IMR-90 (cell line): ENCODE measurements at regions not wholly inside any gene's neighbourhood (a gene's known extent, or its start where the extent isn't known, plus 50 kb on each side); places are given as distances from the start of the nearest gene placed in this dataset.

Source experiments
- ATAC-seq: fragments of 200-7000 bp; cut with Tn5 transposase; 2 replicates; pipeline ENCODE4 v1.9.1; 2020; ENCODE audit warnings: low read depth, mild to moderate bottlenecking, moderate library complexity
- BruUV-seq: library from RNA; stranded (reverse); fragments of 400-500 nt; replicated peaks from 2 replicates; lab custom pipeline; 2021; lab: Mats Ljungman, UMichigan
- CTCF ChIA-PET: fragments of 300-600 bp; formaldehyde crosslinking; extraction: SDS; loops from one replicate; lab custom pipeline; 2021; ENCODE audit warnings: antibody characterized with exemption; lab: Yijun Ruan, JAX
- POLR2A ChIA-PET: fragments of 300-600 bp; sonication (Branson Sonifier 250); formaldehyde crosslinking; loops from one replicate; lab custom pipeline; 2022; ENCODE audit warnings: antibody characterized with exemption; ENCODE audit not compliant: unreplicated experiment; lab: Charles Lee
- DNase-seq: peaks from one replicate; pipeline ENCODE4 v3.0.0; 2013
- H2AFZ ChIP-seq: replicated peaks from 2 replicates; pipeline ENCODE3; 2013; ENCODE audit warnings: low read length, mild to moderate bottlenecking; ENCODE audit not compliant: poor library complexity
- H2AK5ac ChIP-seq: 2 replicates; pipeline ENCODE4 v1.6.1; 2013; ENCODE audit warnings: low read depth, low read length, inconsistent platforms
- H2AK9ac ChIP-seq: replicated peaks from 2 replicates; pipeline ENCODE3; 2013; ENCODE audit warnings: mild to moderate bottlenecking, low read depth, low read length, moderate library complexity; ENCODE audit not compliant: poor library complexity
- H2BK120ac ChIP-seq: 2 replicates; pipeline ENCODE4 v1.6.1; 2013; ENCODE audit warnings: low read depth, low read length, inconsistent platforms
- H2BK15ac ChIP-seq: 3 replicates; pipeline ENCODE4 v1.6.1; 2013; ENCODE audit warnings: low read depth, low read length, inconsistent platforms
- H2BK20ac ChIP-seq: 2 replicates; pipeline ENCODE4 v1.6.1; 2013; ENCODE audit warnings: low read depth, mild to moderate bottlenecking, inconsistent platforms, low read length, moderate library complexity
- H2BK5ac ChIP-seq: 2 replicates; pipeline ENCODE4 v1.6.1; 2013; ENCODE audit warnings: mild to moderate bottlenecking, low read depth, low read length, inconsistent platforms; ENCODE audit not compliant: poor library complexity, severe bottlenecking
- H3K14ac ChIP-seq: replicated peaks from 2 replicates; pipeline ENCODE4 v1.6.1; 2013; ENCODE audit warnings: low read depth, low read length, inconsistent platforms
- H3K18ac ChIP-seq: 2 replicates; pipeline ENCODE4 v1.6.1; 2013; ENCODE audit warnings: low read depth, low read length, control low read depth
- H3K23ac ChIP-seq: 2 replicates; pipeline ENCODE4 v1.6.1; 2013; ENCODE audit warnings: low read depth, low read length, inconsistent platforms
- H3K27ac ChIP-seq: 2 replicates; pipeline ENCODE4 v1.5.1; 2013; ENCODE audit warnings: mild to moderate bottlenecking, control low read depth, low read length; ENCODE audit not compliant: insufficient read depth
- H3K27me3 ChIP-seq: 2 replicates; pipeline ENCODE4 v1.6.1; 2013; ENCODE audit warnings: low read length; ENCODE audit not compliant: control insufficient read depth, insufficient read depth
- H3K36me3 ChIP-seq: 2 replicates; pipeline ENCODE4 v1.6.1; 2013; ENCODE audit warnings: low read length, mixed read lengths; ENCODE audit not compliant: control insufficient read depth, insufficient read depth
- H3K4ac ChIP-seq: 2 replicates; pipeline ENCODE4 v1.6.1; 2013; ENCODE audit warnings: low read depth, low read length, inconsistent platforms
- H3K4me1 ChIP-seq: 2 replicates; pipeline ENCODE4 v1.6.1; 2013; ENCODE audit warnings: low read length, mixed read lengths; ENCODE audit not compliant: control insufficient read depth, insufficient read depth
- H3K4me2 ChIP-seq: 2 replicates; pipeline ENCODE4 v1.6.1; 2013; ENCODE audit warnings: low read depth, mild to moderate bottlenecking, control low read depth, low read length, moderate library complexity
- H3K4me3 ChIP-seq: 2 replicates; pipeline ENCODE4 v1.5.1; 2013; ENCODE audit warnings: low read depth, mild to moderate bottlenecking, control low read depth, low read length, moderate library complexity; ENCODE audit not compliant: insufficient read depth
- H3K56ac ChIP-seq: 2 replicates; pipeline ENCODE4 v1.6.1; 2013; ENCODE audit warnings: low read length, inconsistent platforms; ENCODE audit not compliant: insufficient read depth; ENCODE audit errors: extremely low read depth
- H3K79me1 ChIP-seq, 2 experiments: 2 replicates each; pipeline ENCODE4 v1.6.1; 2013; ENCODE audit warnings: low read length in 2 of 2, inconsistent platforms in 1 of 2, low read depth in 1 of 2
- H3K9ac ChIP-seq: 2 replicates; pipeline ENCODE4 v1.6.1; 2013; ENCODE audit warnings: low read depth, low read length, control low read depth
- H3K9me1 ChIP-seq: 2 replicates; pipeline ENCODE4 v1.6.1; 2013; ENCODE audit warnings: low read length, inconsistent platforms; ENCODE audit not compliant: insufficient read depth
- H3K9me3 ChIP-seq: 2 replicates; pipeline ENCODE4 v1.6.1; 2013; ENCODE audit warnings: low read length; ENCODE audit not compliant: control insufficient read depth, insufficient read depth
- H4K20me1 ChIP-seq: 2 replicates; pipeline ENCODE4 v1.6.1; 2013; ENCODE audit warnings: low read length, inconsistent platforms; ENCODE audit not compliant: insufficient read depth
- H4K5ac ChIP-seq: 2 replicates; pipeline ENCODE4 v1.6.1; 2013; ENCODE audit warnings: mild to moderate bottlenecking, low read depth, low read length, control low read depth
- H4K8ac ChIP-seq, 2 experiments: 2 replicates each; pipeline ENCODE4 v1.6.1; 2013; ENCODE audit warnings: low read depth in 2 of 2, low read length in 2 of 2, control low read depth in 1 of 2, inconsistent platforms in 1 of 2
- H4K91ac ChIP-seq: 2 replicates; pipeline ENCODE4 v1.6.1; 2013; ENCODE audit warnings: low read depth, low read length, inconsistent platforms; ENCODE audit not compliant: insufficient read depth
- BHLHE40 ChIP-seq: fragments of 150-350 bp; IDR thresholded peaks from 2 replicates; pipeline ENCODE4 v1.6.1; 2016; ENCODE audit warnings: mild to moderate bottlenecking, low read depth, low read length
- CHD1 ChIP-seq: IDR thresholded peaks from 2 replicates; pipeline ENCODE4 v1.6.1; 2012; ENCODE audit warnings: low read depth, low read length, improper control_type of control experiment
- CTCF ChIP-seq: conservative IDR thresholded peaks from 2 replicates; pipeline ENCODE4 v1.5.1; 2012; ENCODE audit warnings: mild to moderate bottlenecking, low read depth, low read length, improper control_type of control experiment
- FOS ChIP-seq: fragments of 150-350 bp; IDR thresholded peaks from 2 replicates; pipeline ENCODE4 v1.6.1; 2016; ENCODE audit warnings: low read depth, low read length
- MAFK ChIP-seq: IDR thresholded peaks from 2 replicates; pipeline ENCODE4 v1.6.1; 2012; ENCODE audit warnings: low read depth, low read length, improper control_type of control experiment
- MAZ ChIP-seq: IDR thresholded peaks from 2 replicates; pipeline ENCODE4 v1.6.1; 2012; ENCODE audit warnings: low read depth, mild to moderate bottlenecking, low read length, improper control_type of control experiment, moderate library complexity, borderline replicate concordance
- MXI1 ChIP-seq: IDR thresholded peaks from 2 replicates; pipeline ENCODE4 v1.6.1; 2012; ENCODE audit warnings: low read depth, mild to moderate bottlenecking, low read length, moderate library complexity, borderline replicate concordance
- NFE2L2 ChIP-seq: fragments of 150-350 bp; IDR thresholded peaks from 2 replicates; pipeline ENCODE4 v1.6.1; 2016; ENCODE audit warnings: low read depth, mild to moderate bottlenecking, low read length
- POLR2A ChIP-seq: IDR thresholded peaks from 2 replicates; pipeline ENCODE4 v1.6.1; 2012; ENCODE audit warnings: mild to moderate bottlenecking, low read depth, low read length
- RCOR1 ChIP-seq: IDR thresholded peaks from 2 replicates; pipeline ENCODE4 v1.6.1; 2012; ENCODE audit warnings: mild to moderate bottlenecking, low read length, improper control_type of control experiment; ENCODE audit not compliant: insufficient replicate concordance
- RFX5 ChIP-seq: IDR thresholded peaks from 2 replicates; pipeline ENCODE4 v1.8.0; 2012; ENCODE audit warnings: low read depth, mild to moderate bottlenecking, low read length, moderate library complexity
- SMC3 ChIP-seq: fragments of 150-350 bp; IDR thresholded peaks from 2 replicates; pipeline ENCODE4 v1.6.1; 2016; ENCODE audit warnings: low read depth, mild to moderate bottlenecking, antibody characterized with exemption, low read length, moderate library complexity
- USF2 ChIP-seq: fragments of 150-350 bp; IDR thresholded peaks from 2 replicates; pipeline ENCODE4 v1.6.1; 2017; ENCODE audit warnings: mild to moderate bottlenecking, antibody characterized with exemption, low read length, low read depth
- WGBS, 2 experiments: methylation state at CpG; one replicate each; pipeline versions ENCODE4 v1.1.5 to v1.1.7; 2013; ENCODE audit warnings: missing lambda C conversion rate in 2 of 2; ENCODE audit not compliant: insufficient read length in 1 of 2; ENCODE audit errors: extremely low coverage in 2 of 2; 5-methylcytosine and 5-hydroxymethylcytosine counted together
- dilution Hi-C: fragments of 300-500 bp; cut with HindIII; formaldehyde crosslinking; loops from one replicate; pipeline ENCODE4 v1.14.3; 2018; ENCODE audit warnings: low sequenced_read_pairs; ENCODE audit not compliant: unreplicated experiment
- in situ Hi-C: fragments of 300-500 bp; cut with MboI; formaldehyde crosslinking; loops from 3 replicates; pipeline ENCODE4 v1.14.3; 2019; ENCODE audit warnings: low sequenced_read_pairs, inconsistent platforms, mixed read lengths
- intact Hi-C: fragments of 100-400 bp; cut with micrococcal nuclease; formaldehyde crosslinking; loops from 2 replicates; pipeline ENCODE4 v1.10.0; 2022

GRCh38 chr7:71050492-71050891, 81.5 kb upstream of the GALNT17 start:
- Histone ChIP-seq H3K4me3 (no peak overlapping the region), H2AFZ (no peak overlapping the region), H3K4ac (no peak overlapping the region), H2BK15ac (no peak overlapping the region), H3K9ac (no peak overlapping the region), H3K9me1 (no peaks in the 10 kb centered on the region), H3K23ac (no peak overlapping the region), H4K20me1 (no peaks in the 10 kb centered on the region), H3K36me3 (no peaks in the 10 kb centered on the region), H3K9me3 (peaks cover 13% of the 10 kb centered on the region), H3K27me3 (no peaks in the 10 kb centered on the region), H3K27ac (no peak overlapping the region), H2AK9ac (no peak overlapping the region), H2BK120ac (no peak overlapping the region), H4K8ac (no peak overlapping the region), H4K5ac (no peak overlapping the region), H4K91ac (no peak overlapping the region), H3K4me2 (no peak overlapping the region), H3K56ac (no peak overlapping the region), H3K18ac (no peak overlapping the region), H2BK5ac (no peak overlapping the region), H2BK20ac (no peak overlapping the region), H2AK5ac (no peak overlapping the region), H3K4me1 (no peaks in the 10 kb centered on the region), H3K14ac (no peak overlapping the region), H3K79me1 (no peaks in the 10 kb centered on the region)
- ChIA-PET POLR2A (no interaction called here), CTCF (no interaction called here)
- dilution Hi-C loops, result no loop called here
- WGBS, 2 experiments, result no CpG with 5 or more reads among the region's 1 CpG
- BruUV-seq, result no TSS peak
- in situ Hi-C loops, result no loop called here
- TF ChIP-seq USF2, result no peak
- no peak for TF ChIP-seq CHD1
- no peak for TF ChIP-seq CTCF
- no peak for TF ChIP-seq SMC3
- no peak for TF ChIP-seq MAZ
- no peak for TF ChIP-seq BHLHE40
- TF ChIP-seq RFX5, result no peak
- no peak for TF ChIP-seq POLR2A
- no peak for TF ChIP-seq NFE2L2
- no peak for TF ChIP-seq MAFK
- no peak for TF ChIP-seq MXI1
- no peak for TF ChIP-seq FOS
- TF ChIP-seq RCOR1, result no peak
- ATAC-seq (no peak), DNase-seq (no peak)
- intact Hi-C loops, result no loop called here
